Heart left ventricle (tissue), 13 donors: ENCODE measurements at regions not wholly inside any gene's neighbourhood (a gene's known extent, or its start where the extent isn't known, plus 50 kb on each side); places are given as distances from the start of the nearest gene placed in this dataset.

Experiments
- CTCF ChIP-seq, 12 donors: fragments of 200-600 bp; sonication (generic) in 4 of 12; IDR thresholded peaks; one replicate each; pipeline versions ENCODE4 v1.5.0 to v1.8.0; 2018 to 2022; ENCODE audit warnings: antibody characterized with exemption in 12 of 12, mild to moderate bottlenecking in 5 of 12
- POLR2A ChIP-seq, 2 donors: fragments of 450-650 bp; IDR thresholded peaks; one replicate each; pipeline ENCODE4 v1.6.1; 2017; ENCODE audit warnings: antibody characterized with exemption in 2 of 2, mild to moderate bottlenecking in 2 of 2, moderate library complexity in 2 of 2
- donor health status: ischemic (EF 13 %, LVEDD 7.1; RV severe dilation, severe dysfunction).
- donor health status: DM: no; HTN: yes; CAD: no.
- donor health status: DM: no; HTN: no; CAD: no.
- donor health status: ischemic (EF 25% LVEDD 6.9; RV normal size, moderate dysfunction).
- donor health status: ischemic (EF 25% LVEDD 5.7; RV mildly dilated, moderate dysfunction).
- donor health status: ischemic (EF 35%, LVEDD 5.7; RV mildly dilated, moderate dysfunction).
- donor health status: nonischemic (EF 11% LVEDD 7.7; RV severe dilation, severe dysfunction).
- donor health status: DM: yes; HTN: yes; CAD: no.
- donor health status: PGD.
- donor health status: ischemic (EF 29% LVEDD 5.4; RV normal size, mild dysfunction).
- donor health status: nonischemic (EF 23%, LVEDD 6.1; RV moderate dilation, normal function).

- TF ChIP-seq CTCF (IDR thresholded peaks at IDR 0.05) (no peak), POLR2A (IDR thresholded peaks at IDR 0.05) (no peak)
Measured at GRCh38 chr7:110541962-110542361, 549.0 kb upstream of the LRRN3 start.
